Astrocyte of the spinal cord (primary cell): ENCODE measurements at regions not wholly inside any gene's neighbourhood (a gene's known extent, or its start where the extent isn't known, plus 50 kb on each side); places are given as distances from the start of the nearest gene placed in this dataset.

Experiments
- DNase-seq: peaks from one replicate; pipeline ENCODE4 v3.0.0; 2011; ENCODE audit warnings: low read depth, low spot score
- H3K4me3 ChIP-seq: 2 replicates; pipeline ENCODE4 v1.5.1; 2011; ENCODE audit warnings: low read depth, mild to moderate bottlenecking, low read length, moderate library complexity
- CTCF ChIP-seq: IDR thresholded peaks from 2 replicates; pipeline ENCODE4 v1.5.1; 2012; ENCODE audit warnings: low read depth, mild to moderate bottlenecking, low read length, inconsistent platforms
- in situ Hi-C: cut with HindIII; loops from 2 replicates; pipeline ENCODE4 v1.10.0; 2017; ENCODE audit warnings: low sequenced_read_pairs

DNA sequence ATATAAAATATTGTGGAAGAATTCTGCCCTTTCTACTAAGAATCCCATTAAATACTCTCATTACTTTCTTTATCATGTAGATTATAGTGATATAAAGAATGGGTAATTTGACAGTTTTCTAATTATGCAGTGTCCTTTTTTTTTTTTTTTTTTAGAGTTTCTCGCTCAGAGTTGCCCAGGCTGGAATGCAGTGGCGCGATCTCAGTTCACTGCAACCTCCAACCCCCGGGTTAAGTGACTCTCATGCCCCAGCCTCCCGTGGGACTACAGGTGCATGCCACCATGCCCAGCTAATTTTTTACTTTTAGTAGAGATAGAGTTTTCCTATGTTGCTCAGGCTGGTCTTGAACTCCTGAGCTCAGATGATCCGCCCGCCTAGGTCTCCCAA lies 1143.4 kb upstream of the SORCS1 start:
- no peak for DNase-seq
- in situ Hi-C loops = no loop called here
- no peak for TF ChIP-seq CTCF
- H3K4me3 ChIP-seq = no peak overlapping the region

- no peak overlapping the region for H3K4me3 ChIP-seq
- TF ChIP-seq CTCF = no peak
- DNase-seq = no peak
- in situ Hi-C loops = no loop called here
These were observed 1142.9 kb upstream of the SORCS1 start for GRCh38 chr10:108307250-108307924.

DNA sequence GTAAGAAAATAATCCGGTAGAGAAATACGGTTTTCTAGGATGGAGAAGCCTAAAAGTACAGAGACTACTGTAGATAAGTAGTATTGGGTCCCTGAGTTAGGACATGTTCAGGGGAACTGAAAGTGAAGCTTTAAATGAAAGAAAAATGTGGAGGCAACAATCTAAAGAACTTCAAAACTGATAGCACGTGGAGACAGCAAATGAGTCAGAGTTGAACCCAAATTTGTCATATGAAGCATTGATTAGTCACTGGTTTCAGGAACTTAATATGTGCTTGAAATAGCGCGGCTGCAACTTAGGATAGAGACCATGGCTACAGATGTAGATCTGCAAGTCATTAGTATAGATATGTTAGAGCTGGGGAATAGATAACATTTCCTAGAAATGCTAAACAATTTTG lies 1138.6 kb upstream of the SORCS1 start:
- TF ChIP-seq CTCF = no peak
- in situ Hi-C loops = no loop called here
- no peak for DNase-seq
- H3K4me3 ChIP-seq = no peak overlapping the region

- no peak for TF ChIP-seq CTCF
- no peak for DNase-seq
- no peak overlapping the region for H3K4me3 ChIP-seq
- in situ Hi-C loops = no loop called here
These were observed 1136.5 kb upstream of the SORCS1 start for GRCh38 chr10:108301002-108301401.

- DNase-seq = no peak
- in situ Hi-C loops = no loop called here
- no peak overlapping the region for H3K4me3 ChIP-seq
- TF ChIP-seq CTCF = no peak
These were observed 1126.3 kb upstream of the SORCS1 start for GRCh38 chr10:108290823-108291222.

- no peak for TF ChIP-seq CTCF
- no peak for DNase-seq
- H3K4me3 ChIP-seq = no peak overlapping the region
- in situ Hi-C loops = no loop called here
These were observed 1111.6 kb upstream of the SORCS1 start for GRCh38 chr10:108275895-108276685.
